Fibroblast of lung (primary cell): ENCODE measurements at regions not wholly inside any gene's neighbourhood (a gene's known extent, or its start where the extent isn't known, plus 50 kb on each side); places are given as distances from the start of the nearest gene placed in this dataset.

ENCODE experiments used
- DNase-seq, 2 donors: peaks; one replicate each; pipeline versions ENCODE4 v3.0.0 to v3.0.0-alpha.2; 2010; ENCODE audit warnings: low read depth in 2 of 2
- H2AFZ ChIP-seq: 2 replicates; pipeline ENCODE4 v1.5.1; 2012; ENCODE audit warnings: low read length, control low read depth, inconsistent platforms
- H3K27ac ChIP-seq: 2 replicates; pipeline ENCODE4 v1.5.1; 2011; ENCODE audit warnings: low read length, control low read depth; ENCODE audit not compliant: insufficient read depth
- H3K27me3 ChIP-seq: 2 replicates; pipeline ENCODE4 v1.5.1; 2011; ENCODE audit warnings: mild to moderate bottlenecking, low read length; ENCODE audit not compliant: control insufficient read depth, insufficient read depth
- H3K36me3 ChIP-seq: 2 replicates; pipeline ENCODE4 v1.5.1; 2011; ENCODE audit warnings: low read length; ENCODE audit not compliant: control insufficient read depth, insufficient read depth
- H3K4me1 ChIP-seq: 2 replicates; pipeline ENCODE4 v1.5.1; 2011; ENCODE audit warnings: low read length; ENCODE audit not compliant: control insufficient read depth, insufficient read depth; ENCODE audit errors: extremely low read depth
- H3K4me2 ChIP-seq: 2 replicates; pipeline ENCODE4 v1.5.1; 2011; ENCODE audit warnings: low read length, control low read depth; ENCODE audit not compliant: insufficient read depth; ENCODE audit errors: extremely low read depth
- H3K4me3 ChIP-seq, 4 experiments: fragments of 200-600 bp in 1 of 4; sonication (generic) in 1 of 4; replicated peaks in 1 of 4; 2 replicates each; pipeline ENCODE4 v1.5.1; 2011 to 2016; ENCODE audit warnings: low read length in 4 of 4, low read depth in 3 of 4, mild to moderate bottlenecking in 3 of 4, control low read depth in 2 of 4, inconsistent platforms in 1 of 4, mixed read lengths in 1 of 4; ENCODE audit not compliant: insufficient read depth in 1 of 4; ENCODE audit errors: control extremely low read depth in 1 of 4
- H3K79me2 ChIP-seq: 2 replicates; pipeline ENCODE4 v1.5.1; 2012; ENCODE audit warnings: mild to moderate bottlenecking, low read length, inconsistent platforms; ENCODE audit not compliant: control insufficient read depth, insufficient read depth
- H3K9ac ChIP-seq: 2 replicates; pipeline ENCODE4 v1.5.1; 2011; ENCODE audit warnings: mild to moderate bottlenecking, low read length, control low read depth; ENCODE audit not compliant: insufficient read depth
- H3K9me3 ChIP-seq: 2 replicates; pipeline ENCODE4 v1.5.1; 2012; ENCODE audit warnings: low read depth, low read length; ENCODE audit not compliant: control insufficient read depth, insufficient read depth
- H4K20me1 ChIP-seq: 2 replicates; pipeline ENCODE4 v1.5.1; 2011; ENCODE audit warnings: low read length; ENCODE audit not compliant: control insufficient read depth, insufficient read depth; ENCODE audit errors: extremely low read depth
- CTCF ChIP-seq, 2 donors: IDR thresholded peaks in 1 of 2; conservative IDR thresholded peaks in 1 of 2; 1 replicate in 1 of 2; 2 replicates in 1 of 2; pipeline ENCODE4 v1.5.1; 2011 to 2012; ENCODE audit warnings: low read length in 2 of 2, control low read depth in 1 of 2, inconsistent platforms in 1 of 2, low read depth in 1 of 2, mild to moderate bottlenecking in 1 of 2
- EZH2 ChIP-seq: IDR thresholded peaks from 2 replicates; pipeline ENCODE4 v1.5.1; 2012; ENCODE audit warnings: low read length, control low read depth, mild to moderate bottlenecking; ENCODE audit errors: missing control alignments

- no peak overlapping the region for H3K4me2 ChIP-seq
- H4K20me1 ChIP-seq = no peaks in the 10 kb centered on the region
- no peak overlapping the region for H3K4me3 ChIP-seq
- no peaks in the 10 kb centered on the region for H3K79me2 ChIP-seq
- no peaks in the 10 kb centered on the region for H3K27me3 ChIP-seq
- no peak for DNase-seq
- H3K36me3 ChIP-seq = no peaks in the 10 kb centered on the region
- H3K27ac ChIP-seq = no peak overlapping the region
- no peak overlapping the region for H3K9ac ChIP-seq
- TF ChIP-seq CTCF (conservative IDR thresholded peaks at IDR 0.05 in 1 of 2, IDR thresholded peaks at IDR 0.05 in 1 of 2; ENCODE audit: low read depth in 1 of 2, low read length in 2 of 2) (no peak), EZH2 (no peak)
- no peaks in the 10 kb centered on the region for H3K9me3 ChIP-seq
- peaks cover 2% of the 10 kb centered on the region for H3K4me1 ChIP-seq
- no peak overlapping the region for H2AFZ ChIP-seq
These were observed 265.7 kb downstream of the ADGRG6 start for GRCh38 chr6:142567461-142567860.

GRCh38 chr6:142568857-142569597 lies 267.2 kb downstream of the ADGRG6 start:
- Histone ChIP-seq H3K27ac (no peak overlapping the region), H3K9me3 (no peaks in the 10 kb centered on the region), H3K9ac (no peak overlapping the region), H2AFZ (no peak overlapping the region), H3K36me3 (no peaks in the 10 kb centered on the region), H3K4me2 (no peak overlapping the region), H3K79me2 (no peaks in the 10 kb centered on the region), H3K27me3 (no peaks in the 10 kb centered on the region), H3K4me1 (peaks cover 2% of the 10 kb centered on the region), H3K4me3 (no peak overlapping the region), H4K20me1 (no peaks in the 10 kb centered on the region)
- TF ChIP-seq EZH2 = no peak
- no peak for TF ChIP-seq CTCF (conservative IDR thresholded peaks at IDR 0.05 in 1 of 2, IDR thresholded peaks at IDR 0.05 in 1 of 2; ENCODE audit: low read depth in 1 of 2, low read length in 2 of 2)
- peak in 1 of 2 donors; percentile 92 for DNase-seq

- Histone ChIP-seq H3K9ac (no peak overlapping the region), H3K4me1 (peaks cover 2% of the 10 kb centered on the region), H3K79me2 (no peaks in the 10 kb centered on the region), H2AFZ (no peak overlapping the region), H3K27ac (no peak overlapping the region), H3K4me3 (no peak overlapping the region), H3K36me3 (no peaks in the 10 kb centered on the region), H3K9me3 (no peaks in the 10 kb centered on the region), H3K4me2 (no peak overlapping the region), H3K27me3 (no peaks in the 10 kb centered on the region), H4K20me1 (no peaks in the 10 kb centered on the region)
- TF ChIP-seq EZH2 (no peak), CTCF (conservative IDR thresholded peaks at IDR 0.05 in 1 of 2, IDR thresholded peaks at IDR 0.05 in 1 of 2; ENCODE audit: low read depth in 1 of 2, low read length in 2 of 2) (no peak)
- peak in 1 of 2 donors; percentile 58 for DNase-seq
These were observed 267.9 kb downstream of the ADGRG6 start for GRCh38 chr6:142569676-142570075.
